GM12878 (cell line): ENCODE measurements at regions not wholly inside any gene's neighbourhood (a gene's known extent, or its start where the extent isn't known, plus 50 kb on each side); places are given as distances from the start of the nearest gene placed in this dataset.

ENCODE experiments used
- ATAC-seq: fragments of 200-7000 bp; cut with Tn5 transposase; 3 replicates; pipeline ENCODE4 v1.9.1; 2020; ENCODE audit warnings: mild to moderate bottlenecking, moderate library complexity
- BruUV-seq: library from RNA; stranded (reverse); fragments of 400-500 nt; replicated peaks from 2 replicates; lab custom pipeline; 2021; lab: Mats Ljungman, UMichigan
- CTCF ChIA-PET: fragments of 300-600 bp; sonication (Branson Sonifier 250); formaldehyde crosslinking; extraction: SDS; loops from one replicate; lab custom pipeline; 2021; ENCODE audit warnings: inconsistent platforms; lab: Yijun Ruan, JAX
- POLR2A ChIA-PET: fragments of 350-600 bp; formaldehyde crosslinking; extraction: SDS; loops from one replicate; lab custom pipeline; 2021; ENCODE audit warnings: inconsistent platforms; lab: Charles Lee
- RAD21 ChIA-PET: fragments of 300-600 bp; sonication (Branson Sonifier 250); formaldehyde crosslinking; loops from one replicate; lab custom pipeline; 2023; ENCODE audit warnings: antibody characterized with exemption; ENCODE audit not compliant: unreplicated experiment; lab: Charles Lee
- SMC1A ChIA-PET: fragments of 300-600 bp; sonication (Branson Sonifier 250); formaldehyde crosslinking; loops from one replicate; lab custom pipeline; 2023; ENCODE audit not compliant: unreplicated experiment, uncharacterized antibody; lab: Charles Lee
- DNase-seq: peaks from one replicate; pipeline ENCODE4 v3.0.0-alpha.2; 2011; ENCODE audit warnings: low read depth, low spot score
- FAIRE-seq: peaks from 3 replicates; lab custom pipeline; 2011; peaks lifted over from hg19 to GRCh38; lab: Jason Lieb, UNC
- H2AFZ ChIP-seq: 2 replicates; pipeline ENCODE4 v1.6.0; 2011; ENCODE audit warnings: low read depth, low read length, control low read depth; ENCODE audit not compliant: control insufficient read depth
- H3K27ac ChIP-seq: 2 replicates; pipeline ENCODE4 v1.5.1; 2011; ENCODE audit warnings: control low read depth; ENCODE audit not compliant: control insufficient read depth, insufficient read depth
- H3K27me3 ChIP-seq, 2 experiments: replicated peaks in 1 of 2; 2 replicates each; pipeline versions ENCODE4 v1.6.0 to v1.6.1; 2011; ENCODE audit warnings: low read length in 1 of 2; ENCODE audit not compliant: control insufficient read depth in 2 of 2, insufficient read depth in 2 of 2
- H3K36me3 ChIP-seq, 2 experiments: 2 replicates each; pipeline ENCODE4 v1.5.1; 2011; ENCODE audit warnings: low read length in 1 of 2; ENCODE audit not compliant: control insufficient read depth in 2 of 2, insufficient read depth in 2 of 2
- H3K4me1 ChIP-seq: 2 replicates; pipeline ENCODE4 v1.6.1; 2011; ENCODE audit warnings: mild to moderate bottlenecking, low read length, moderate library complexity, mixed read lengths; ENCODE audit not compliant: control insufficient read depth, insufficient read depth
- H3K4me2 ChIP-seq: 2 replicates; pipeline ENCODE4 v1.6.0; 2011; ENCODE audit warnings: control low read depth; ENCODE audit not compliant: control insufficient read depth, insufficient read depth
- H3K4me3 ChIP-seq: fragments of 200-600 bp; sonication (generic); 2 replicates; pipeline ENCODE4 v1.5.1; 2016
- H3K79me2 ChIP-seq: 2 replicates; pipeline ENCODE4 v1.6.0; 2011; ENCODE audit warnings: low read length; ENCODE audit not compliant: control insufficient read depth, insufficient read depth
- H3K9ac ChIP-seq: 2 replicates; pipeline ENCODE4 v1.8.0; 2011; ENCODE audit warnings: low read length, control low read depth, mixed read lengths; ENCODE audit not compliant: control insufficient read depth, insufficient read depth
- H3K9me3 ChIP-seq: replicated peaks from 3 replicates; pipeline ENCODE4 v1.5.1; 2011; ENCODE audit warnings: mild to moderate bottlenecking, low read length; ENCODE audit not compliant: control insufficient read depth, insufficient read depth
- H4K20me1 ChIP-seq: 2 replicates; pipeline ENCODE4 v1.6.0; 2011; ENCODE audit not compliant: control insufficient read depth, insufficient read depth
- BRCA1 ChIP-seq: IDR thresholded peaks from 2 replicates; pipeline ENCODE4 v1.6.1; 2011; ENCODE audit warnings: low read depth, low read length, improper control_type of control experiment
- E2F8 ChIP-seq: fragments of 450-650 bp; IDR thresholded peaks from 2 replicates; pipeline ENCODE4 v1.6.1; 2018; ENCODE audit warnings: mild to moderate bottlenecking, low read depth, moderate library complexity; ENCODE audit not compliant: partially characterized antibody
- GATAD2B ChIP-seq: fragments of 450-650 bp; conservative IDR thresholded peaks from 2 replicates; pipeline ENCODE4 v1.6.1; 2017; ENCODE audit warnings: low read depth, mild to moderate bottlenecking, moderate library complexity
- HDAC2 ChIP-seq: fragments of 200-600 bp; sonication (generic); IDR thresholded peaks from 2 replicates; pipeline ENCODE4 v1.6.1; 2017
- IKZF1 ChIP-seq: fragments of 450-650 bp; conservative IDR thresholded peaks from 2 replicates; pipeline ENCODE4 v1.6.1; 2017; ENCODE audit warnings: antibody characterized with exemption, mild to moderate bottlenecking
- NBN ChIP-seq: fragments of 450-650 bp; IDR thresholded peaks from 2 replicates; pipeline ENCODE4 v1.6.1; 2016
- PAX8 ChIP-seq: fragments of 450-650 bp; IDR thresholded peaks from 2 replicates; pipeline ENCODE4 v1.6.1; 2017; ENCODE audit warnings: mild to moderate bottlenecking, moderate library complexity
- RAD51 ChIP-seq: fragments of 450-650 bp; IDR thresholded peaks from 2 replicates; pipeline ENCODE4 v1.6.1; 2016; ENCODE audit warnings: moderate library complexity, mild to moderate bottlenecking, inconsistent platforms
- RCOR1 ChIP-seq: conservative IDR thresholded peaks from 2 replicates; pipeline ENCODE4 v1.6.1; 2012; ENCODE audit warnings: low read depth, low read length, improper control_type of control experiment
- SP1 ChIP-seq: IDR thresholded peaks from one replicate; pipeline ENCODE4 v1.6.1; 2011; ENCODE audit warnings: low read depth, low read length
- SPI1 ChIP-seq: IDR thresholded peaks from 2 replicates; pipeline ENCODE4 v1.6.1; 2011; ENCODE audit warnings: low read depth, mild to moderate bottlenecking, low read length, moderate library complexity, borderline replicate concordance; ENCODE audit not compliant: insufficient read depth
- YY1 ChIP-seq: IDR thresholded peaks from 2 replicates; pipeline ENCODE4 v1.6.1; 2011; ENCODE audit warnings: low read depth, mild to moderate bottlenecking, low read length
- WGBS: methylation state at CpG from one replicate; pipeline ENCODE4 v1.1.6; 2016; ENCODE audit warnings: low lambda C conversion rate; ENCODE audit not compliant: insufficient replicate concordance, insufficient coverage; ENCODE audit errors: missing lambda C conversion rate; 5-methylcytosine and 5-hydroxymethylcytosine counted together
- in situ Hi-C: fragments of 300-500 bp; cut with MboI; formaldehyde crosslinking; loops from 9 replicates; pipeline ENCODE4 v1.14.3; 2018; ENCODE audit warnings: mixed read lengths
- intact Hi-C: fragments of 100-400 bp; cut with micrococcal nuclease; formaldehyde crosslinking; loops from one replicate; pipeline ENCODE4 v1.14.2; 2022; ENCODE audit not compliant: unreplicated experiment
- TF ChIP-seq, protein P1 (sequence below): fragments of 450-650 bp; IDR thresholded peaks from 2 replicates; pipeline ENCODE4 v1.6.1; 2016; ENCODE audit warnings: mild to moderate bottlenecking, moderate library complexity, borderline replicate concordance

GRCh38 chr1:208722592-208722991 lies 478.4 kb upstream of the PLXNA2 start (continued):
- TF ChIP-seq E2F8 (no peak), GATAD2B (no peak), HDAC2 (no peak)
- TF ChIP-seq, protein P1, sequence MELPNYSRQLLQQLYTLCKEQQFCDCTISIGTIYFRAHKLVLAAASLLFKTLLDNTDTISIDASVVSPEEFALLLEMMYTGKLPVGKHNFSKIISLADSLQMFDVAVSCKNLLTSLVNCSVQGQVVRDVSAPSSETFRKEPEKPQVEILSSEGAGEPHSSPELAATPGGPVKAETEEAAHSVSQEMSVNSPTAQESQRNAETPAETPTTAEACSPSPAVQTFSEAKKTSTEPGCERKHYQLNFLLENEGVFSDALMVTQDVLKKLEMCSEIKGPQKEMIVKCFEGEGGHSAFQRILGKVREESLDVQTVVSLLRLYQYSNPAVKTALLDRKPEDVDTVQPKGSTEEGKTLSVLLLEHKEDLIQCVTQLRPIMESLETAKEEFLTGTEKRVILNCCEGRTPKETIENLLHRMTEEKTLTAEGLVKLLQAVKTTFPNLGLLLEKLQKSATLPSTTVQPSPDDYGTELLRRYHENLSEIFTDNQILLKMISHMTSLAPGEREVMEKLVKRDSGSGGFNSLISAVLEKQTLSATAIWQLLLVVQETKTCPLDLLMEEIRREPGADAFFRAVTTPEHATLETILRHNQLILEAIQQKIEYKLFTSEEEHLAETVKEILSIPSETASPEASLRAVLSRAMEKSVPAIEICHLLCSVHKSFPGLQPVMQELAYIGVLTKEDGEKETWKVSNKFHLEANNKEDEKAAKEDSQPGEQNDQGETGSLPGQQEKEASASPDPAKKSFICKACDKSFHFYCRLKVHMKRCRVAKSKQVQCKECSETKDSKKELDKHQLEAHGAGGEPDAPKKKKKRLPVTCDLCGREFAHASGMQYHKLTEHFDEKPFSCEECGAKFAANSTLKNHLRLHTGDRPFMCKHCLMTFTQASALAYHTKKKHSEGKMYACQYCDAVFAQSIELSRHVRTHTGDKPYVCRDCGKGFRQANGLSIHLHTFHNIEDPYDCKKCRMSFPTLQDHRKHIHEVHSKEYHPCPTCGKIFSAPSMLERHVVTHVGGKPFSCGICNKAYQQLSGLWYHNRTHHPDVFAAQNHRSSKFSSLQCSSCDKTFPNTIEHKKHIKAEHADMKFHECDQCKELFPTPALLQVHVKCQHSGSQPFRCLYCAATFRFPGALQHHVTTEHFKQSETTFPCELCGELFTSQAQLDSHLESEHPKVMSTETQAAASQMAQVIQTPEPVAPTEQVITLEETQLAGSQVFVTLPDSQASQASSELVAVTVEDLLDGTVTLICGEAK, result no peak
- TF ChIP-seq, all 136 proteins: peak for 0

DNA sequence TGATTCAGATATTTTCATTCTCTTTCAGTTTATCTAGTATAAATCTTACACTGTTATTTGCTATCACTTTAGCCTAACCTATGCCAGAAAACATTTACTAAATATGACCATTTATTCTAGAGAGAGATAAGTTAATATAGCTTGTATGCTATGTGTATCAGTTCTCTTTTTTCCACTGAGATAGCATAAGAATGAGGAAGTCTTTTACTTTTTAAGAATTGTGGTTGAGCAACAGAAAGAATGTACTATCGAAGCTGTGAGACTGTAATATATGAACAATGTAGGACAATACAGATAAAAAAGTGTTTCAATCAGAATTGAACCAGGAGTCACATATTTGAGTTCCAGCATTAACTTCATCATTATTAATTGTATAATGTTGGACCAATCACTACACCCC lies 479.9 kb upstream of the PLXNA2 start:
- in situ Hi-C loops, result no loop called here
- Histone ChIP-seq H3K27me3 (no peaks in the 10 kb centered on the region), H3K4me1 (no peaks in the 10 kb centered on the region), H3K4me2 (no peak overlapping the region), H3K36me3 (no peaks in the 10 kb centered on the region), H3K27ac (no peak overlapping the region), H3K9me3 (no peaks in the 10 kb centered on the region; the same call in 2 of the 3 replicates), H3K9ac (no peak overlapping the region), H3K79me2 (no peaks in the 10 kb centered on the region), H3K4me3 (no peak overlapping the region), H4K20me1 (no peaks in the 10 kb centered on the region), H2AFZ (no peak overlapping the region)
- RAD21 ChIA-PET, result no interaction called here
- DNase-seq, result no peak
- BruUV-seq, result no TSS peak
- intact Hi-C loops, result no loop called here
- no peak for ATAC-seq
- no peak for FAIRE-seq
- 0% methylated on average over 1 of the region's 1 CpG for WGBS
- CTCF ChIA-PET, result no interaction called here
- POLR2A ChIA-PET, result no interaction called here
- SMC1A ChIA-PET, result no interaction called here
- TF ChIP-seq YY1, result no peak
- no peak for TF ChIP-seq SP1
- TF ChIP-seq SPI1, result peak; percentile 65; the same call in 1 of the 2 replicates
- no peak for TF ChIP-seq RAD51
- no peak for TF ChIP-seq RCOR1
- TF ChIP-seq NBN, result no peak
- TF ChIP-seq PAX8, result no peak
- TF ChIP-seq IKZF1, result no peak
- no peak for TF ChIP-seq BRCA1
